ENCODE measurements at regions not wholly inside any gene's neighbourhood (a gene's known extent, or its start where the extent isn't known, plus 50 kb on each side); places are given as distances from the start of the nearest gene placed in this dataset.

- DNase-seq (ENCODE audit: low read depth in 2 of 2, low spot score in 1 of 2) = no peak
Observed at GRCh38 chrX:39837688-39838087, 260.1 kb downstream of the BCOR start.

GRCh38 chrX:39839371-39839770, 258.4 kb downstream of the BCOR start:
- no peak for DNase-seq (ENCODE audit: low read depth in 2 of 2, low spot score in 1 of 2)

- DNase-seq (ENCODE audit: low read depth in 2 of 2, low spot score in 1 of 2) = no peak
Observed at GRCh38 chrX:39840133-39840532, 257.6 kb downstream of the BCOR start.

GRCh38 chrX:39840581-39841093, 257.1 kb downstream of the BCOR start:
- no peak for DNase-seq (ENCODE audit: low read depth in 2 of 2, low spot score in 1 of 2)

- DNase-seq (ENCODE audit: low read depth in 2 of 2, low spot score in 1 of 2) = no peak
Observed at GRCh38 chrX:39841604-39842003, 256.2 kb downstream of the BCOR start.

- no peak for DNase-seq (ENCODE audit: low read depth in 2 of 2, low spot score in 1 of 2)
Observed at GRCh38 chrX:39842281-39842973, 255.3 kb downstream of the BCOR start.

- no peak for DNase-seq (ENCODE audit: low read depth in 2 of 2, low spot score in 1 of 2)
Observed at GRCh38 chrX:39843318-39843717, 254.4 kb downstream of the BCOR start.

GRCh38 chrX:39845233-39845632, 252.5 kb downstream of the BCOR start:
- no peak for DNase-seq (ENCODE audit: low read depth in 2 of 2, low spot score in 1 of 2)

- no peak for DNase-seq (ENCODE audit: low read depth in 2 of 2, low spot score in 1 of 2)
Observed at GRCh38 chrX:39846460-39846859, 251.3 kb downstream of the BCOR start.

- no peak for DNase-seq (ENCODE audit: low read depth in 2 of 2, low spot score in 1 of 2)
Observed at GRCh38 chrX:39848243-39848642, 249.5 kb downstream of the BCOR start.

GRCh38 chrX:39848900-39849299, 248.9 kb downstream of the BCOR start:
- DNase-seq (ENCODE audit: low read depth in 2 of 2, low spot score in 1 of 2) = no peak

GRCh38 chrX:39850209-39850608, 247.5 kb downstream of the BCOR start:
- DNase-seq (ENCODE audit: low read depth in 2 of 2, low spot score in 1 of 2) = no peak

GRCh38 chrX:39850630-39851152, 247.1 kb downstream of the BCOR start:
- no peak for DNase-seq (ENCODE audit: low read depth in 2 of 2, low spot score in 1 of 2)

- no peak for DNase-seq (ENCODE audit: low read depth in 2 of 2, low spot score in 1 of 2)
Observed at GRCh38 chrX:39851745-39852455, 245.9 kb downstream of the BCOR start.

GRCh38 chrX:39852491-39852890, 245.3 kb downstream of the BCOR start:
- no peak for DNase-seq (ENCODE audit: low read depth in 2 of 2, low spot score in 1 of 2)

GRCh38 chrX:39853417-39854030, 244.2 kb downstream of the BCOR start:
- no peak for DNase-seq (ENCODE audit: low read depth in 2 of 2, low spot score in 1 of 2)

GRCh38 chrX:39854772-39855747, 242.7 kb downstream of the BCOR start:
- peak; percentile 34 to 47 for DNase-seq (ENCODE audit: low read depth in 2 of 2, low spot score in 1 of 2)

GRCh38 chrX:39855748-39856129, 242.0 kb downstream of the BCOR start:
- DNase-seq (ENCODE audit: low read depth in 2 of 2, low spot score in 1 of 2) = peak in 1 of 2 donors; percentile 58

- no peak for DNase-seq (ENCODE audit: low read depth in 2 of 2, low spot score in 1 of 2)
Observed at GRCh38 chrX:39856472-39857121, 241.2 kb downstream of the BCOR start.

- no peak for DNase-seq (ENCODE audit: low read depth in 2 of 2, low spot score in 1 of 2)
Observed at GRCh38 chrX:39857780-39858179, 240.0 kb downstream of the BCOR start.
